ENCODE measurements at regions not wholly inside any gene's neighbourhood (a gene's known extent, or its start where the extent isn't known, plus 50 kb on each side); places are given as distances from the start of the nearest gene placed in this dataset.
"Not testable (repeated sequence)": the region's sequence is repeated elsewhere in the genome, so short reads cannot be mapped to it uniquely, and the experiment has no call there.

DNA sequence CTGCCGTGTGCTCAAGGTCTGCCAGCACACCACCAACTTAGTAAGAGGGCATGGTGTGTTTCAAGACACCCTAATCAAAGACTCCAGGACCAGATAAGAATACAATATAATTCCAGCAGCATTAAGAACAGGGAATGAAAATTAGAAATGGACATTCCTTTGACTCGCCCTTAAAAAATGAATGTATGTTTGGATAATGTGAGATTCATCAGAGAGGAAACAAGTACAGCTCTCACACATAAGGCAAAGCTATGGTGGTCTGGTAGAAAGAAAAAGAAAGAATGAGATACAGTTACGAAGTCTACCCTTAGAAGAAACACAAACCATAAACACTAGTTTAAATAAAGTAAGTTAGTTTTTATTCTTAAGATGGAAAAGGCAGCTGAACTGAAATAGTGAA is 174.8 kb upstream of the ANK3 start:
- DNase-seq = no peak

DNA sequence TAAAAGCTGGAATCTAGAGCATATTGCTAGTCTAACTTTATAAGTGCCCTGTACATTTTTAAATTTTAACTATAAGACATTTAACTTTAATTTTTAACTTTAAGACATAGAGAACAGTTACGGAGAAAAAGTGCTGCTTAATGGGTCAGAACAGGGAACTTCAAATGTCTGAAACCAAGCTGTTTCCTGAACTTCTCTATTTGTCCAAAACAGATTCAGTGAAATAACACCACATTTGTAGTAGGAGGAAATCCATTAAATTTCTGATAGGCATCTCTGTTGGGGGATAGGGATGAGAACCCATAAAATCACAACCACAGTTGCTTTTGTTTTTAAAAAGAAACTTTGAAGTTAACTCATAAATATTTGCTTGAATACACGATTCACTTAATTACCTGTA is 170.8 kb upstream of the ANK3 start:
- DNase-seq = no peak

DNA sequence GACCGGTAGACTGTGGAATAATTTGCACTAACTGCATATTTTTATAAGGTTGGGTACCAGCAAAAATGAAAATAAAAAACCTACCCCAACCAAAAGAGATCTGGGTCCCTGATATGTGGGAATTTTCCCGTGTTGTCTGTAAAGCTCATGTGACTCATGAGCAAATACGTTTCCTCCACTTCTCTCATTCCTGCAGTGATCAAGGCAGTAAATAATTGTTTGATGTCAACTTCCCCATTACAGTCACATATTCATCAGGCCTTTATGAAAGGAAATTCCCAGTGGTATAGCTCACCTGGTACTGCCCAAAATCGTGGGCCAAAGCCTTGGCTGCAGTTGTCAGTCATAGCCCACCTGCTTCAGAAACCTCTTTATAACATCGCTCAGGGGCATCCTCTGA is 166.0 kb upstream of the ANK3 start:
- no peak for DNase-seq

GRCh38 chr10:60549686-60550085 is 160.0 kb upstream of the ANK3 start:
- DNase-seq = no peak

GRCh38 chr10:60542657-60543056 is 153.0 kb upstream of the ANK3 start:
- DNase-seq = no peak

DNA sequence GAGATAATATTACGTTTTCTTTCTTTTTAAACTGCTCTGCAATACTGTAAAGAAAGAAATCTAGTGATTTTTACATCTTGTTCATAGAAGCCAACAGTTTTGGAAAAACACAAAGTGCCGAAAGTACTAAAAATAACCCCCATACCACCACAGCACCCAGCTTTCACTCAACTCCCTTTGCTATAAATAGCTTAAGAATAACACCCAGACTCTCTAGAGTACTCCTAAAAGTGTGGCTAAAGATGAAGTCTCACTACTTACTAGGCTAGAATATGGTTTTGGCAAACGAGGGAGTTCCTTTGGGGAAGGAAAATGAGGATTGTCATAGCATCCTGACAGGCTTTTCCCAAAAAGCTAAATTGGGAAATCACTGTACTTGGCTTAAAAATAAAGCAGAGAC is 151.8 kb upstream of the ANK3 start:
- DNase-seq = no peak

GRCh38 chr10:60537697-60538096 is 148.0 kb upstream of the ANK3 start:
- DNase-seq = no peak

DNA sequence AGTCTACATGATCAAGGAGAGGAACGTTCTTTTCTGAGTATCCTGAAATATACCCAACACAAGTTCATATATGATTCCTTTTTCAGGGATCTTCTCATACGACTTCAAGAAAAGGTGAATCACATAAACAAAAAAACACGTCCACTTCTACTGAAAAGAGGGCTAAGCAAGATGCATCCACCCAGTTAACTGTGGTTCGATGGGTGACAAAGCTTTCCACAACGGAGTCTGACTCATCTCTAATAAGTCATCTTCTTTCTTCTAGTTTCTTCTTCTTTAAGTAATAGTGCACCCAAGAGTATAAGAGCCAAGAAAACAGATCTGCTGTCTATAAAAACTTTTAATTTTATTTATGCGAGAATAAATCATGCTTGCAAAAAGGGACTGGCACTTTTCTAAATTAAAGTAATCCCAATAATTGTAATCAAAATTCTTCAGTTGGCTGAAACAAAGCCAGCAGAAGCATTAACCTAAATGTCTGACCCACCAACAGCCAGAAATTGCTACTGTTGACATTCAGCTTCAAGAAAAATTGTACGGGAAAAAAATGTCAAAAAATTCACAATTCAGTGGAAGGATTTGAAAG is 146.9 kb upstream of the ANK3 start:
- DNase-seq = peak; percentile 15

DNA sequence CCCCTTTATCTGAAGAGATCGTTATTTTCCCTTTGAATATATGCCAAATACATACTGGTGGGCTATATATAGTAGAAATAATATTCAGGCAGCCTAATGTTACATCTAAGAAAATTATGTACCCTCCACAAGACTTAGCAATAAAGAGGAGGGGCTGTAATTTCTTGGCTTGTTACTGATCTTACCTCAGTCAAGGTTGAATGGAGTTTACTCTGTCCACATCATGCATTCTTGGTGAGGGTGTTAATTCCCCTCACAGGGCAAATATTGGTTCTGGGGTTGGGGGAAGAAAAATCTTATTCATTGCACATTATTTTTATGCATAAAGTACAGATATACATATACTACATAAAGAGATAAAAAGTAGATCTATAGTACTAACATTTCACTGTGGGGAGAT is 145.8 kb upstream of the ANK3 start:
- DNase-seq = no peak

DNA sequence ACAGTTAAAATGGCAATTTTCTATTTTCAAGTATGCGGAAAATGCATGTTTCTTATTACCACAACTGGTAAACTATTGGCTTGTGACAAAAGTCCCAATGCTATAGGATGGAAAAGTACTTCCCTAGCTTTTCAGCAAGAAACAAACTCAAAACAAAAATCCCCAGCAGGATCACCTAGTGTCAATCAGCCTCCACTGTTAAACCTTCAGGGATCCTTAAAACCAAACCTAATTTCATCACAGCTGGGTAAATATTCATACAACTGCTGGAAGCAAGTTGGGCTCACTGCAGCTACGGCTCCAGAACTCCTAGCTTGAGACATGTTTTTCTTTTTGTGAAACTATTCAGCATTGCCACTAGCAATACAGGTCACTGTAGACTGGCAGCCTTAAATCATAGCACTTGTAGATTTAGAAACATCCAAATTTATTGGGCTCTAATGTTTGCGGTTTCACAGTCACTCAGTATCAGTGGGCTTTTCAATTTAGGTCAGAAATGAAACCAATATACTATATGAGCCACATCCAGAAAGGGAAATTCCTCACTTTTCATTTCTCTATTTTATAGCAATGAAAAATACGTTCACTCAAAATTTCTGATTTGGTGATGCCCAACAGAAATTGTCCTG is 145.2 kb upstream of the ANK3 start:
- DNase-seq = no peak

- DNase-seq = no peak
Measured at GRCh38 chr10:60532696-60533468, 143.2 kb upstream of the ANK3 start.

DNA sequence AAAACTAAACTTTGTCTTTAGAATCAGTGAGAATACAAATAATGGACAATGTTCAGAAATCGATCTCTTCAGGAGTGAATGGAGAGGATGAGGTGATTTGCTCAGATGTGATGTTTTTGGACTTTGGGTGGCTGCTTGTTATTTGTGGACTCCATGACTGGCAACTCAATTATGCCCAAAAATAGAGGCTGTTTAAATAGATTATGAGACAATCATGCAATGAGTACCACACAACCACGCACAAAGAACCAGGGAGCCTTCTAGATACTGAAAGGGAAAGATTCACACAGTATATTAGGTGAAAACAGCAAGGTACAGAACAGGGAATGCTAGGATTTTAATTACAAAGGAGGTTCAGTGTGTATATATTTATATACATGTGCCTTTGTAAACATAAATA is 141.3 kb upstream of the ANK3 start:
- no peak for DNase-seq

DNA sequence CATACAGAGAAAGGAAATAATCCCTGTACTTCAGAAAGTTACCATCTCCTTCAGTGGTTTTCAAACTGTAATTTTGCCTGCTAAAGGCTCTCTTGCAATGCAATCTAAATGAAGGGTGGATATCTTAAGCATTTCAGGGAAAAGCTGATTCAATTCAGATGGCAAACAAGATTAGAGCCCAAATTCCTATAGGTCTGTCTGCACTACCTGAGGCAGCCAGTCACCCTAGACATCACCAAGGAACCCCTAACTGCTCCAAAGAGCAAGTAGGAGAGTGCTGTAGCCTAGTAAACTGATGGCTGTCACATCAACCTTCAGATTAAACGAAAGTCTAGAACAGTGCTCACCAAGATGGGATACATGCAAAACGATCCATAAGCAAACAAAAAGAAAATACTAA is 138.0 kb upstream of the ANK3 start:
- no peak for DNase-seq

DNA sequence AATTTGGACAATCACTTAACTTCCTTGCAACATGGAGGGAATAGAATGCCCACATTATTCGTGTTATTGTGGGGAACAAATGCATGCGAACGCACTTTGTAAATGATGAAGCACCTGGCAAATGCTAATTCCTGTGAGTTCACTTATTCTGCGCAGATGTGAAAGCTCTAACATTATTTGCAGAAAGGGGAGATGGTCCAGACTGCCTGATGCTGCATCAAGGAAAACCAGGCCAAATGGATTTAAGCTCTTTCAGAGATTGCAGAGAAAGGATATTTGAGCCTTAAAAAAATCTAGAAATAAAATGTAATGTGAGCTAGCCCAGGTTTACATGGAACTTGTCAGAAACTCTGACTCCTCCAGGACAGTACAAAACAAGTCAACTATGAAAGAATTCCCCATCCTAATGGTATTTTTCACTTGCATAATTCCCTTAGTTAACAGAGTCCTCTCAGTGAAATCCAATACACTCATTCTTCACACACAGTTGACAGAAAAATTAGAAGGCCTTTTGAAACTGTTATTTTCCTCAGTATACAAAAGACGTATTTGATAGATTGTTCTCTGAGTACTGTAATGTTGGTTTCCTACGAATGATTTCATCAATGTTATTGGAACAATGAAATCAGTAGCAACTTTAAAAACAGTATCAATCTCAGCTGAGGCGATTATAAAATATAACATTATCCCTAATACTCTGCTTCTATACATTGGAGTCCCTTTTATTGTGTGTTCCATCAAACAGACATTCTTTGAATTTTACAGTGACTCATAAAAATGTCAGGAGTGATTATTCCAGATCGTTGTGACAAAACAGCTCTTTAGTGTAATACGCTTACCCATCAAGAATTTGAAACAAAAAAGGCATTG is 136.3 kb upstream of the ANK3 start:
- no peak for DNase-seq

GRCh38 chr10:60524541-60524940 is 134.9 kb upstream of the ANK3 start:
- DNase-seq = peak; percentile 52

- not testable (repeated sequence) for DNase-seq
Measured at GRCh38 chr10:60523371-60523770, 133.7 kb upstream of the ANK3 start.

GRCh38 chr10:60522617-60523016 is 132.9 kb upstream of the ANK3 start:
- no peak for DNase-seq

- DNase-seq = no peak
Measured at GRCh38 chr10:60521974-60522405, 132.3 kb upstream of the ANK3 start.

DNA sequence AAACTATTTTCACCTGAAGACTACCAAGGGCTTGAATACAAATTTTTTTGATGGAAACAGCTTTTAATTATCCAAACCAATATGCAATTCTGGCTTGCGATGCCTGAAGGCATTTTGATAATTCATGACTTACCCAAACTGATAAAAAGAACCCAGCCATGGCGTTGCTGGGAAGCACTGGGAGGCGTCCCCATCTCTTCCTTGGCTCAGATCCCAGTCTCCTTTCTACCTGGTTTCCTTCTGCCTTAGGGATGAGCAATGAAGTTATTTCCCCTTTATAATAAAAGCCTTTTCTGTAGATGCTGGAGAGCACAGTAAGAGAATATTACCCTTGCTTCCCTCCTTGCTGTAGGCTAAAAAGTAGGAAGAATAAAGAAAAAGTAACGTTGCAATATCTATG is 129.1 kb upstream of the ANK3 start:
- no peak for DNase-seq

- DNase-seq = no peak
Measured at GRCh38 chr10:60517805-60518204, 128.1 kb upstream of the ANK3 start.

DNA sequence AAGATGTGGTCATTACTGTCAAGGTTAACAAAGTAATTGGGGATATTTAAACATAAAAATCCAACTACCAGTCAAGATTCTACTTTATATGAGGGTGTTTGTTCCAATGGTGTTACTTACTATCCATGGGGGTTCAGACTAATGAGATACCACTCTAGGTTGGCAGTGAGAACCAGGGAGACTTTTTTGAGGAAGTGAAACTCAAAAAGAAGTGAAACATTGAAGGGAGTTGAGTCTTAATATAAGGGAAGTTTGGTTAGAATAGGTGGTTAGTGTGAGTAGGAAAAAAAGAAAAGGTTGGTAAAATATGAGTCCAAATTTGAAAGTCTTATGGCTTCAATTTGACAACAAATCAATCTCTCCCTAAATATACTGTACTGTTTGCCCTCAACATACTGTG is 123.6 kb upstream of the ANK3 start:
- no peak for DNase-seq

DNA sequence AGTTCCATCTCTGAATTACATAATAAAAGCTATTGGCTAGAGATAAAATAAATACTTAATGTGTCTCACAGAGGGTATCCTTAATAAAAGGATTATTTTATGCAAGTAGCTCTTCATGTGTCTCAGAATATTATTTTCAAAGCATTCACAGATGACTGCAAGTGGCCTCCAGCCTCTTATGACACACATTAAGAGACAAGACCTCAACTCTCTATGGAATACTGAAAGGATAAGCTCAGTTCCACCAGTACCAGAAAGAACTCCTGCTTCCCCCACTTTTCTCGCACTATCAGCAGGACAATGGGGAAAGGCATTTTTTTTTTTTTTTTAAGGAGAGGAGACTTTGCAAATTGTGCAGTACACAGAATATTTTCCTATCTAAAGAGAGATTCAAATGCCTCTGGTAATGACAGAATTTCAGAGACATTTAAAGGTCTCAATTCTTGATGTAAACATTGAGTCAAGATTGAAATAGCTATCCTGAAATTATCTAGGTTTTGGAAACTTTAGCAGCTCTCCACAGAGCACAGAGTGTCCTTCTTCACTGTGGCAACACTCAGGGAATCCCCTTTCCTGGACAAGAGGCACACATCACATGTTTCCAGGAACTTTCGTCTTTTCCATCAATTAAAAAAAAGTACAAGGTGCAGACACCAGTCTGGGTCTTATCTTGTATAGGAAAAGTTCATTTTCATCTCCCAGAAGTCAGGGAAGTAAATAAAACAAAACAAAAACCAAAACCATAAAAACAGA is 122.0 kb upstream of the ANK3 start:
- DNase-seq = no peak

- DNase-seq = no peak
Measured at GRCh38 chr10:60508831-60509230, 119.2 kb upstream of the ANK3 start.

All from activated naive CD4-positive, alpha-beta T cell treated with Interleukin-2 at 50 U/mL for 16 hours (primary cell).